Astrocyte (in vitro differentiated cells and primary cell): ENCODE measurements at regions not wholly inside any gene's neighbourhood (a gene's known extent, or its start where the extent isn't known, plus 50 kb on each side); places are given as distances from the start of the nearest gene placed in this dataset.

Experiments used
- CTCF ChIP-seq: IDR thresholded peaks from 2 replicates; pipeline ENCODE4 v1.5.1; 2011; ENCODE audit warnings: low read depth, mild to moderate bottlenecking, inconsistent platforms, low read length, moderate library complexity; ENCODE audit not compliant: insufficient read depth
- EZH2 ChIP-seq: IDR thresholded peaks from 2 replicates; pipeline ENCODE4 v1.6.1; 2012; ENCODE audit warnings: mild to moderate bottlenecking, low read length, inconsistent platforms; ENCODE audit not compliant: insufficient read depth

DNA sequence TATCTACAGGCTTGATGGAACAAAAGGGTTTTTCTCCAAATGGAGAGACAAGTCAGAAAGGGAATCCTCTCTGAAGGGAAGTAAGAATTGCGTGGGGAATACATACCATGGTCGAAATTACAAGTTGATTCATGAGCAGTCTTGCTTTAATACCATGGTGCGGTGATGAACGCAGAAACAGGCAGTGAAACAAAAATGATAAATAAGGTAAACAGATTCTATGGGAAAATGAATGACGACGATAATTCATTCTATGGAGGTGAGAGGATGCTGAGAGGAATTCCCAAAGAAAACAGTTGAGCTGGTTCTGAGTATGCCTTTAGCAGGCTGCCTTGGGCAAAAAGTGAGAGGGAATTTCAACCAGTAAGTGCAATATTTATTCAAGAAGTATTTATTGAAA, 209.4 kb upstream of the RUNX1 start:
- no peak for TF ChIP-seq EZH2
- no peak for TF ChIP-seq CTCF
